ENCODE measurements at regions not wholly inside any gene's neighbourhood (a gene's known extent, or its start where the extent isn't known, plus 50 kb on each side); places are given as distances from the start of the nearest gene placed in this dataset.
A peak's percentile ranks its signal among the peaks of the same experiment; 100 is the strongest.

GRCh38 chr18:10009321-10010144 is 95.7 kb downstream of the VAPA start:
- no peak for DNase-seq (ENCODE audit: low read depth)

GRCh38 chr18:10010611-10011015 is 96.8 kb downstream of the VAPA start:
- DNase-seq (ENCODE audit: low read depth) = peak; percentile 95

- DNase-seq (ENCODE audit: low read depth) = no peak
Measured at GRCh38 chr18:10011061-10011460, 97.2 kb downstream of the VAPA start.

- DNase-seq (ENCODE audit: low read depth) = no peak
Measured at GRCh38 chr18:10011751-10012150, 97.9 kb downstream of the VAPA start.

- no peak for DNase-seq (ENCODE audit: low read depth)
Measured at GRCh38 chr18:10012526-10012925, 98.7 kb downstream of the VAPA start.

- no peak for DNase-seq (ENCODE audit: low read depth)
Measured at GRCh38 chr18:10013621-10014543, 100.1 kb downstream of the VAPA start.

GRCh38 chr18:10015288-10015701 is 101.5 kb downstream of the VAPA start:
- DNase-seq (ENCODE audit: low read depth) = peak; percentile 62

- DNase-seq (ENCODE audit: low read depth) = peak; percentile 82
Measured at GRCh38 chr18:10015941-10016819, 102.4 kb downstream of the VAPA start.

- peak; percentile 12 for DNase-seq (ENCODE audit: low read depth)
Measured at GRCh38 chr18:10017043-10017442, 103.2 kb downstream of the VAPA start.

- no peak for DNase-seq (ENCODE audit: low read depth)
Measured at GRCh38 chr18:10018289-10018688, 104.5 kb downstream of the VAPA start.

GRCh38 chr18:10020171-10020570 is 106.4 kb downstream of the VAPA start:
- DNase-seq (ENCODE audit: low read depth) = no peak

GRCh38 chr18:10022365-10022764 is 108.5 kb downstream of the VAPA start:
- DNase-seq (ENCODE audit: low read depth) = no peak

GRCh38 chr18:10023853-10024570 is 110.2 kb downstream of the VAPA start:
- DNase-seq (ENCODE audit: low read depth) = no peak

- DNase-seq (ENCODE audit: low read depth) = no peak
Measured at GRCh38 chr18:10025711-10026670, 112.2 kb downstream of the VAPA start.

- no peak for DNase-seq (ENCODE audit: low read depth)
Measured at GRCh38 chr18:10027031-10027430, 113.2 kb downstream of the VAPA start.

- DNase-seq (ENCODE audit: low read depth) = no peak
Measured at GRCh38 chr18:10027461-10027860, 113.6 kb downstream of the VAPA start.

- no peak for DNase-seq (ENCODE audit: low read depth)
Measured at GRCh38 chr18:10029711-10030110, 115.9 kb downstream of the VAPA start.

- no peak for DNase-seq (ENCODE audit: low read depth)
Measured at GRCh38 chr18:10030816-10031541, 117.2 kb downstream of the VAPA start.

- no peak for DNase-seq (ENCODE audit: low read depth)
Measured at GRCh38 chr18:10032331-10033015, 118.7 kb downstream of the VAPA start.
